ENCODE measurements at regions not wholly inside any gene's neighbourhood (a gene's known extent, or its start where the extent isn't known, plus 50 kb on each side); places are given as distances from the start of the nearest gene placed in this dataset.

DNA sequence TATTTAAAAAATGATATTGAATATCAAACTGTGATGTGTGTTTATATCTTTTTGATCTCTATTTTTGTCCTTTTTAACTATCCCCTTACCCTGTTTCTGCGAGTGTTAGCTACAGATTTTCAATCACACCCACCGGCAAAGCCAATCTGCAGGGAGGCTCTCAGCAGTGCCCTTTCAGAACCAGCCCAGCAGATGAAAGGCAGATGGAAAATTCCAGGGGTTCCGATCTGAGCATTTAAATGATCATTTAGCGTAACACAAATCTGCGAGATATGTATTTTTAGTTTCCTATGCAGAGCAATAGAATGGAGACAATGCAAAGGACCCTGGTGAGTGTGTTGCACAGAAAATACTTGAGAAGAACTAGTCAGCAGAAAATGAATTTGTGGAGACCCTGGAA lies 2170.5 kb upstream of the PIK3C3 start:
- no peak for TF ChIP-seq EZH2 (IDR thresholded peaks at IDR 0.05; ENCODE audit: borderline replicate concordance, low read length)
- TF ChIP-seq, protein P1, sequence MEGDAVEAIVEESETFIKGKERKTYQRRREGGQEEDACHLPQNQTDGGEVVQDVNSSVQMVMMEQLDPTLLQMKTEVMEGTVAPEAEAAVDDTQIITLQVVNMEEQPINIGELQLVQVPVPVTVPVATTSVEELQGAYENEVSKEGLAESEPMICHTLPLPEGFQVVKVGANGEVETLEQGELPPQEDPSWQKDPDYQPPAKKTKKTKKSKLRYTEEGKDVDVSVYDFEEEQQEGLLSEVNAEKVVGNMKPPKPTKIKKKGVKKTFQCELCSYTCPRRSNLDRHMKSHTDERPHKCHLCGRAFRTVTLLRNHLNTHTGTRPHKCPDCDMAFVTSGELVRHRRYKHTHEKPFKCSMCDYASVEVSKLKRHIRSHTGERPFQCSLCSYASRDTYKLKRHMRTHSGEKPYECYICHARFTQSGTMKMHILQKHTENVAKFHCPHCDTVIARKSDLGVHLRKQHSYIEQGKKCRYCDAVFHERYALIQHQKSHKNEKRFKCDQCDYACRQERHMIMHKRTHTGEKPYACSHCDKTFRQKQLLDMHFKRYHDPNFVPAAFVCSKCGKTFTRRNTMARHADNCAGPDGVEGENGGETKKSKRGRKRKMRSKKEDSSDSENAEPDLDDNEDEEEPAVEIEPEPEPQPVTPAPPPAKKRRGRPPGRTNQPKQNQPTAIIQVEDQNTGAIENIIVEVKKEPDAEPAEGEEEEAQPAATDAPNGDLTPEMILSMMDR (conservative IDR thresholded peaks at IDR 0.05 in 1 of 2, IDR thresholded peaks at IDR 0.05 in 1 of 2; ENCODE audit: extremely low read depth in 1 of 2, insufficient read depth in 1 of 2, low read depth in 1 of 2, low read length in 2 of 2) = no peak
